ENCODE measurements at regions not wholly inside any gene's neighbourhood (a gene's known extent, or its start where the extent isn't known, plus 50 kb on each side); places are given as distances from the start of the nearest gene placed in this dataset.

DNA sequence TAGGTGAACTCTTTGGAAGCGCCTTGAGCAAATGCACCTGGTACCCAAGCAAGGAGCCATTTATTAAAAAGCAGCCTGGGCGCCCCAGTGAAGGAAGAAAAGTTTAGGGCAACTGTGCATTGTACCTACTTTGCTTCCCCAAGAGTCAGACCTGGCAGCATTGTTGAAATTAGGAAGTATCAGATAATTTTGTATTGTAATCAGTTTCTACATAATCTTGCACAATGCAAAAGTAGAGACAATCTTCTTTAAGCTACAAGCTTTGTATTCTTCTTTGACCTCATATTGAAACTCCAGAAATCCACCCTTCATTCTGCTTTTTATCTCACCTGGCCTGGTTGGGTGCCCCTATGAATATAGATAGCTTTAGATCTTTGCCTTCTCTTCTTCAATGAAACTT lies 490.8 kb downstream of the RASEF start:
- TF ChIP-seq, protein P1, sequence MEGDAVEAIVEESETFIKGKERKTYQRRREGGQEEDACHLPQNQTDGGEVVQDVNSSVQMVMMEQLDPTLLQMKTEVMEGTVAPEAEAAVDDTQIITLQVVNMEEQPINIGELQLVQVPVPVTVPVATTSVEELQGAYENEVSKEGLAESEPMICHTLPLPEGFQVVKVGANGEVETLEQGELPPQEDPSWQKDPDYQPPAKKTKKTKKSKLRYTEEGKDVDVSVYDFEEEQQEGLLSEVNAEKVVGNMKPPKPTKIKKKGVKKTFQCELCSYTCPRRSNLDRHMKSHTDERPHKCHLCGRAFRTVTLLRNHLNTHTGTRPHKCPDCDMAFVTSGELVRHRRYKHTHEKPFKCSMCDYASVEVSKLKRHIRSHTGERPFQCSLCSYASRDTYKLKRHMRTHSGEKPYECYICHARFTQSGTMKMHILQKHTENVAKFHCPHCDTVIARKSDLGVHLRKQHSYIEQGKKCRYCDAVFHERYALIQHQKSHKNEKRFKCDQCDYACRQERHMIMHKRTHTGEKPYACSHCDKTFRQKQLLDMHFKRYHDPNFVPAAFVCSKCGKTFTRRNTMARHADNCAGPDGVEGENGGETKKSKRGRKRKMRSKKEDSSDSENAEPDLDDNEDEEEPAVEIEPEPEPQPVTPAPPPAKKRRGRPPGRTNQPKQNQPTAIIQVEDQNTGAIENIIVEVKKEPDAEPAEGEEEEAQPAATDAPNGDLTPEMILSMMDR (IDR thresholded peaks at IDR 0.05; ENCODE audit: insufficient read depth, low read length, poor library complexity, severe bottlenecking), result no peak
- TF ChIP-seq EZH2phosphoT487 (conservative IDR thresholded peaks at IDR 0.05; ENCODE audit: low read length), result no peak
